H9 (cell line): ENCODE measurements at regions not wholly inside any gene's neighbourhood (a gene's known extent, or its start where the extent isn't known, plus 50 kb on each side); places are given as distances from the start of the nearest gene placed in this dataset.
"Not testable (repeated sequence)": the region's sequence is repeated elsewhere in the genome, so short reads cannot be mapped to it uniquely, and the experiment has no call there.

ENCODE experiments used
- DNase-seq: peaks from one replicate; pipeline ENCODE4 v3.0.0-alpha.2; 2017
- H2AFZ ChIP-seq: one replicate; pipeline ENCODE4 v1.6.1; 2013; ENCODE audit warnings: mild to moderate bottlenecking, low read length, control low read depth, moderate library complexity
- H2AK5ac ChIP-seq: 2 replicates; pipeline ENCODE4 v1.6.1; 2013; ENCODE audit warnings: low read length, control low read depth, mixed read lengths; ENCODE audit not compliant: insufficient read length
- H2BK120ac ChIP-seq: one replicate; pipeline ENCODE4 v1.6.1; 2013; ENCODE audit warnings: low read depth, mild to moderate bottlenecking, low read length, control low read depth, inconsistent platforms; ENCODE audit not compliant: poor library complexity, severe bottlenecking
- H2BK12ac ChIP-seq: 2 replicates; pipeline ENCODE4 v1.6.1; 2013; ENCODE audit warnings: low read length, control low read depth, mixed read lengths, low read depth; ENCODE audit not compliant: insufficient read length
- H2BK15ac ChIP-seq: 2 replicates; pipeline ENCODE4 v1.6.1; 2013; ENCODE audit warnings: low read depth, low read length, control low read depth
- H2BK20ac ChIP-seq: one replicate; pipeline ENCODE4 v1.6.1; 2013; ENCODE audit warnings: low read depth, mild to moderate bottlenecking, low read length, control low read depth, inconsistent platforms; ENCODE audit not compliant: poor library complexity, severe bottlenecking
- H2BK5ac ChIP-seq: 2 replicates; pipeline ENCODE4 v1.6.1; 2013; ENCODE audit warnings: low read length, control low read depth, mixed read lengths; ENCODE audit not compliant: insufficient read length
- H3K14ac ChIP-seq: 2 replicates; pipeline ENCODE4 v1.6.1; 2013; ENCODE audit warnings: low read length, control low read depth; ENCODE audit not compliant: insufficient read depth
- H3K18ac ChIP-seq: 2 replicates; pipeline ENCODE4 v1.6.1; 2013; ENCODE audit warnings: low read depth, mild to moderate bottlenecking, mixed read lengths, low read length, control low read depth; ENCODE audit not compliant: insufficient read length
- H3K23ac ChIP-seq: 2 replicates; pipeline ENCODE4 v1.6.1; 2013; ENCODE audit warnings: low read length, control low read depth, mixed read lengths, low read depth; ENCODE audit not compliant: insufficient read length
- H3K23me2 ChIP-seq: 2 replicates; pipeline ENCODE4 v1.6.1; 2013; ENCODE audit warnings: low read depth, mild to moderate bottlenecking, mixed read lengths, low read length, control low read depth; ENCODE audit not compliant: insufficient read length, poor library complexity, severe bottlenecking
- H3K27ac ChIP-seq: 2 replicates; pipeline ENCODE4 v1.5.1; 2013; ENCODE audit warnings: low read length, control low read depth, mixed read lengths, low read depth; ENCODE audit not compliant: insufficient read length
- H3K27me3 ChIP-seq: 2 replicates; pipeline ENCODE4 v1.6.1; 2013; ENCODE audit warnings: low read length, control low read depth, inconsistent platforms; ENCODE audit not compliant: insufficient read depth
- H3K4ac ChIP-seq: 2 replicates; pipeline ENCODE4 v1.6.1; 2013; ENCODE audit warnings: low read depth, mild to moderate bottlenecking, control low read depth, inconsistent platforms, low read length, moderate library complexity
- H3K4me1 ChIP-seq: 2 replicates; pipeline ENCODE4 v1.6.1; 2013; ENCODE audit warnings: low read length, control low read depth, inconsistent platforms; ENCODE audit not compliant: insufficient read depth
- H3K4me2 ChIP-seq: 2 replicates; pipeline ENCODE4 v1.6.1; 2013; ENCODE audit warnings: low read length, control low read depth, mixed read lengths; ENCODE audit not compliant: insufficient read length, insufficient read depth
- H3K56ac ChIP-seq: 2 replicates; pipeline ENCODE4 v1.6.1; 2013; ENCODE audit warnings: low read depth, mild to moderate bottlenecking, mixed read lengths, low read length, control low read depth; ENCODE audit not compliant: insufficient read length
- H3K79me1 ChIP-seq: 2 replicates; pipeline ENCODE4 v1.6.1; 2013; ENCODE audit warnings: low read depth, mild to moderate bottlenecking, moderate library complexity, low read length, control low read depth, inconsistent platforms; ENCODE audit not compliant: insufficient read depth, poor library complexity, severe bottlenecking
- H3K79me2 ChIP-seq: 2 replicates; pipeline ENCODE4 v1.6.1; 2013; ENCODE audit warnings: low read length, control low read depth, inconsistent platforms; ENCODE audit not compliant: insufficient read depth
- H3K9ac ChIP-seq: 2 replicates; pipeline ENCODE4 v1.6.1; 2013; ENCODE audit warnings: low read length, control low read depth, mixed read lengths; ENCODE audit not compliant: insufficient read length; ENCODE audit errors: extremely low read depth
- H3K9me3 ChIP-seq: one replicate; pipeline ENCODE4 v1.6.1; 2013; ENCODE audit warnings: low read depth, low read length, inconsistent platforms; ENCODE audit not compliant: control insufficient read depth
- H3T11ph ChIP-seq: one replicate; pipeline ENCODE4 v1.6.1; 2013; ENCODE audit warnings: mild to moderate bottlenecking, low read length, control low read depth, inconsistent platforms
- H4K20me1 ChIP-seq: one replicate; pipeline ENCODE4 v1.6.1; 2013; ENCODE audit not compliant: control insufficient read depth, insufficient read length, insufficient read depth
- H4K5ac ChIP-seq: 2 replicates; pipeline ENCODE4 v1.6.1; 2013; ENCODE audit warnings: low read depth, mild to moderate bottlenecking, mixed read lengths, low read length, control low read depth; ENCODE audit not compliant: insufficient read length
- H4K8ac ChIP-seq: replicated peaks from 2 replicates; pipeline ENCODE4 v1.6.1; 2013; ENCODE audit warnings: low read length, control low read depth, mixed read lengths, low read depth; ENCODE audit not compliant: insufficient read length
- H4K91ac ChIP-seq: 2 replicates; pipeline ENCODE4 v1.6.1; 2013; ENCODE audit warnings: low read depth, mild to moderate bottlenecking, moderate library complexity, mixed read lengths, low read length, control low read depth; ENCODE audit not compliant: insufficient read length
- H3K27ac Mint-ChIP-seq, 3 experiments: 2 replicates in 2 of 3; 3 replicates in 1 of 3; pipeline ENCODE4 v1.8.0; 2020 to 2021; ENCODE audit warnings: mixed read lengths in 3 of 3, mild to moderate bottlenecking in 1 of 3, moderate library complexity in 1 of 3
- H3K27me3 Mint-ChIP-seq: 2 replicates; pipeline ENCODE4 v1.8.0; 2021; ENCODE audit warnings: low read depth, mild to moderate bottlenecking, moderate library complexity, mixed read lengths
- H3K36me3 Mint-ChIP-seq, 3 experiments: 2 replicates in 2 of 3; 3 replicates in 1 of 3; pipeline ENCODE4 v1.8.0; 2020 to 2021; ENCODE audit warnings: low read depth in 3 of 3, mixed read lengths in 3 of 3; ENCODE audit not compliant: insufficient read depth in 1 of 3
- H3K4me1 Mint-ChIP-seq, 2 experiments: 2 replicates each; pipeline ENCODE4 v1.8.0; 2020; ENCODE audit warnings: mixed read lengths in 2 of 2
- H3K4me3 Mint-ChIP-seq, 2 experiments: 2 replicates in 1 of 2; 3 replicates in 1 of 2; pipeline ENCODE4 v1.8.0; 2020 to 2021; ENCODE audit warnings: mild to moderate bottlenecking in 2 of 2, mixed read lengths in 2 of 2, moderate library complexity in 1 of 2
- H3K9me3 Mint-ChIP-seq, 2 experiments: 2 replicates in 1 of 2; 3 replicates in 1 of 2; pipeline ENCODE4 v1.8.0; 2020; ENCODE audit warnings: mild to moderate bottlenecking in 2 of 2, mixed read lengths in 2 of 2, moderate library complexity in 1 of 2
- WGBS: extraction: QIAGEN DNeasy Blood & Tissue Kit; methylation state at CpG from one replicate; pipeline ENCODE4 v1.1.7; 2013; ENCODE audit warnings: missing lambda C conversion rate, low lambda C conversion rate, mixed read lengths; ENCODE audit not compliant: insufficient read length; ENCODE audit errors: extremely low coverage; 5-methylcytosine and 5-hydroxymethylcytosine counted together
- TF ChIP-seq, protein P1 (sequence below): fragments of 200-600 bp; sonication (generic); conservative IDR thresholded peaks from 3 replicates; pipeline ENCODE4 v1.8.0; 2021; ENCODE audit warnings: antibody characterized with exemption, mild to moderate bottlenecking

DNA sequence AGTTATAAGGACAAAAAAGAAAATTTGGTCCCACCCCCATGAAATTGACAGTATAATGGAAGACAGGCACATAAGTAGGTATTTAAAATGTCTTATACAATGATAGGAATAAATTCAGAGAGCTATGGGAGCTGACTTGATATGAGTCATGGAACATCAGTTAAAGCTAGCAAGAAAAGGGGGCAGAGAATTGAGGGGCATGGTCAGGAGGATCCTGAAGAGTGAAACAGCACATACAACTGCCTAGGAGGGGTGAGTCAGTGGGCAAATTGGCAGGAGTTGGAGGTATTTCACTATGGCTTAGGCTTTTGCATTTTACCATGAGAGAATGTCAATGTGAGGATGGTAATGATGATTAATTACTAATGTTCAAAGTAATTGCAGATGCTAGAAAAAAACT, 95.4 kb upstream of the BANK1 start:
- Mint-ChIP-seq H3K27me3 (peaks cover 1% of the 10 kb centered on the region; the same call in 1 of the 2 replicates), H3K4me1 (peaks cover 4 to 6% of the 10 kb centered on the region in 2 experiments; a peak in 2 of 4 replicates), H3K4me3 (no peak overlapping the region), H3K9me3 (no peaks in the 10 kb centered on the region), H3K27ac (no peak overlapping the region), H3K36me3 (no peaks in the 10 kb centered on the region)
- Histone ChIP-seq H2BK15ac (no peak overlapping the region), H3K79me1 (no peaks in the 10 kb centered on the region), H2BK120ac (no peak overlapping the region), H3K4me2 (no peak overlapping the region), H3T11ph (no peak overlapping the region), H4K8ac (no peak overlapping the region), H3K9ac (no peak overlapping the region), H3K4ac (no peak overlapping the region), H3K79me2 (no peaks in the 10 kb centered on the region), H4K91ac (no peak overlapping the region), H4K20me1 (no peaks in the 10 kb centered on the region), H2BK20ac (no peak overlapping the region), H2BK12ac (no peak overlapping the region), H3K18ac (no peak overlapping the region), H4K5ac (no peak overlapping the region), H2AK5ac (no peak overlapping the region), H3K27ac (no peak overlapping the region), H3K27me3 (no peaks in the 10 kb centered on the region), H2BK5ac (no peak overlapping the region), H2AFZ (no peak overlapping the region), H3K9me3 (no peaks in the 10 kb centered on the region), H3K56ac (no peak overlapping the region), H3K14ac (no peak overlapping the region), H3K23ac (no peak overlapping the region), H3K23me2 (no peaks in the 10 kb centered on the region), H3K4me1 (no peaks in the 10 kb centered on the region)
- TF ChIP-seq, protein P1, sequence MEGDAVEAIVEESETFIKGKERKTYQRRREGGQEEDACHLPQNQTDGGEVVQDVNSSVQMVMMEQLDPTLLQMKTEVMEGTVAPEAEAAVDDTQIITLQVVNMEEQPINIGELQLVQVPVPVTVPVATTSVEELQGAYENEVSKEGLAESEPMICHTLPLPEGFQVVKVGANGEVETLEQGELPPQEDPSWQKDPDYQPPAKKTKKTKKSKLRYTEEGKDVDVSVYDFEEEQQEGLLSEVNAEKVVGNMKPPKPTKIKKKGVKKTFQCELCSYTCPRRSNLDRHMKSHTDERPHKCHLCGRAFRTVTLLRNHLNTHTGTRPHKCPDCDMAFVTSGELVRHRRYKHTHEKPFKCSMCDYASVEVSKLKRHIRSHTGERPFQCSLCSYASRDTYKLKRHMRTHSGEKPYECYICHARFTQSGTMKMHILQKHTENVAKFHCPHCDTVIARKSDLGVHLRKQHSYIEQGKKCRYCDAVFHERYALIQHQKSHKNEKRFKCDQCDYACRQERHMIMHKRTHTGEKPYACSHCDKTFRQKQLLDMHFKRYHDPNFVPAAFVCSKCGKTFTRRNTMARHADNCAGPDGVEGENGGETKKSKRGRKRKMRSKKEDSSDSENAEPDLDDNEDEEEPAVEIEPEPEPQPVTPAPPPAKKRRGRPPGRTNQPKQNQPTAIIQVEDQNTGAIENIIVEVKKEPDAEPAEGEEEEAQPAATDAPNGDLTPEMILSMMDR: no peak
- no peak for DNase-seq

DNA sequence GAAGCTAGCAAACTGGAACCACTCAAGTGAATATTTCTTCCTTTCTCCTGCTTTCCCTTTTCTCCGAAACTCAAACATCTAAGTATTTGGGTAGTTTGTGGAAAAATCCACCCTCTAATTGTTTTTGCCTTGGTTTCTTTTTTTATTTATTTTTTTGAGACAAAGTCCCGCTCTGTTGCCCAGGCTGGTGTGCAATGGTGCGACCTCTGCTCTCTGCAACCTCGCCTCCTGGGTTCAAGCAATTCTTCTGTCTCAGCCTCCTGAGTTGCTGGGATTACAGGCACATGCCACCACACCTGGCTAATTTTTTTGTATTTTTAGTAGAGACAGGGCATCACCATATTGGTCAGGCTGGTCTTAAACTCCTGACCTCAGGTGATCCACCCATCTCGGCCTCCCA, 96.1 kb upstream of the BANK1 start:
- H3K9me3 ChIP-seq, H3K4me1 ChIP-seq, H2BK12ac ChIP-seq, H2BK5ac ChIP-seq, H3K23ac ChIP-seq, H3K4me3 Mint-ChIP-seq, H3K4me1 Mint-ChIP-seq, H3K27ac Mint-ChIP-seq, H2AFZ ChIP-seq, H3K27me3 ChIP-seq, H3K14ac ChIP-seq, H2BK120ac ChIP-seq, H3K36me3 Mint-ChIP-seq, H3K9ac ChIP-seq, H3T11ph ChIP-seq, H3K9me3 Mint-ChIP-seq, H3K79me1 ChIP-seq, H3K4me2 ChIP-seq, H3K4ac ChIP-seq, H3K23me2 ChIP-seq, H3K18ac ChIP-seq, H2BK15ac ChIP-seq, H2BK20ac ChIP-seq, DNase-seq, H4K8ac ChIP-seq, H4K91ac ChIP-seq, H3K79me2 ChIP-seq, H3K27ac ChIP-seq, H4K20me1 ChIP-seq, H4K5ac ChIP-seq, H3K27me3 Mint-ChIP-seq, H3K56ac ChIP-seq, H2AK5ac ChIP-seq: not testable (repeated sequence)
- WGBS: no CpG with 5 or more reads among the region's 5 CpGs
